ENCODE measurements at regions not wholly inside any gene's neighbourhood (a gene's known extent, or its start where the extent isn't known, plus 50 kb on each side); places are given as distances from the start of the nearest gene placed in this dataset.

- CTCF ChIA-PET, result interaction anchor here (1.4 kb wide), 1 partner anchor 12 kb away, joined by 4 read pairs; no protein-coding TSS in a partner anchor
- H3K27me3 ChIP-seq (ENCODE audit: control insufficient read depth, insufficient read depth, low read length), result no peaks in the 10 kb centered on the region
- no peak overlapping the region for H3K4me3 ChIP-seq (ENCODE audit: low read depth, low read length)
- no peak for DNase-seq (ENCODE audit: low read depth)
- TF ChIP-seq, protein P1, sequence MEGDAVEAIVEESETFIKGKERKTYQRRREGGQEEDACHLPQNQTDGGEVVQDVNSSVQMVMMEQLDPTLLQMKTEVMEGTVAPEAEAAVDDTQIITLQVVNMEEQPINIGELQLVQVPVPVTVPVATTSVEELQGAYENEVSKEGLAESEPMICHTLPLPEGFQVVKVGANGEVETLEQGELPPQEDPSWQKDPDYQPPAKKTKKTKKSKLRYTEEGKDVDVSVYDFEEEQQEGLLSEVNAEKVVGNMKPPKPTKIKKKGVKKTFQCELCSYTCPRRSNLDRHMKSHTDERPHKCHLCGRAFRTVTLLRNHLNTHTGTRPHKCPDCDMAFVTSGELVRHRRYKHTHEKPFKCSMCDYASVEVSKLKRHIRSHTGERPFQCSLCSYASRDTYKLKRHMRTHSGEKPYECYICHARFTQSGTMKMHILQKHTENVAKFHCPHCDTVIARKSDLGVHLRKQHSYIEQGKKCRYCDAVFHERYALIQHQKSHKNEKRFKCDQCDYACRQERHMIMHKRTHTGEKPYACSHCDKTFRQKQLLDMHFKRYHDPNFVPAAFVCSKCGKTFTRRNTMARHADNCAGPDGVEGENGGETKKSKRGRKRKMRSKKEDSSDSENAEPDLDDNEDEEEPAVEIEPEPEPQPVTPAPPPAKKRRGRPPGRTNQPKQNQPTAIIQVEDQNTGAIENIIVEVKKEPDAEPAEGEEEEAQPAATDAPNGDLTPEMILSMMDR (IDR thresholded peaks at IDR 0.05; ENCODE audit: insufficient read depth, low read depth, low read length), result no peak
- POLR2A ChIA-PET, result no interaction called here
- H3K36me3 ChIP-seq (ENCODE audit: control insufficient read depth, insufficient read depth, low read length), result no peaks in the 10 kb centered on the region
Measured at GRCh38 chr13:38024431-38024830, 154.9 kb upstream of the TRPC4 start.

- no peaks in the 10 kb centered on the region for H3K27me3 ChIP-seq (ENCODE audit: control insufficient read depth, insufficient read depth, low read length)
- CTCF ChIA-PET, result no interaction called here
Measured at GRCh38 chr13:38017320-38017719, 147.7 kb upstream of the TRPC4 start.

GRCh38 chr13:38013676-38014075 lies 144.1 kb upstream of the TRPC4 start:
- CTCF ChIA-PET, result no interaction called here
- no peaks in the 10 kb centered on the region for H3K27me3 ChIP-seq (ENCODE audit: control insufficient read depth, insufficient read depth, low read length)
- POLR2A ChIA-PET, result no interaction called here
- no peaks in the 10 kb centered on the region for H3K36me3 ChIP-seq (ENCODE audit: control insufficient read depth, insufficient read depth, low read length)
- no peak for DNase-seq (ENCODE audit: low read depth)
- TF ChIP-seq, protein P1 (IDR thresholded peaks at IDR 0.05; ENCODE audit: insufficient read depth, low read depth, low read length), result no peak
- H3K4me3 ChIP-seq (ENCODE audit: low read depth, low read length), result no peak overlapping the region

More at GRCh38 chr13:38017320-38017719, 147.7 kb upstream of the TRPC4 start:
- no peak overlapping the region for H3K4me3 ChIP-seq (ENCODE audit: low read depth, low read length)
- POLR2A ChIA-PET, result no interaction called here
- TF ChIP-seq, protein P1 (IDR thresholded peaks at IDR 0.05; ENCODE audit: insufficient read depth, low read depth, low read length), result no peak
- no peak for DNase-seq (ENCODE audit: low read depth)
- no peaks in the 10 kb centered on the region for H3K36me3 ChIP-seq (ENCODE audit: control insufficient read depth, insufficient read depth, low read length)

DNA sequence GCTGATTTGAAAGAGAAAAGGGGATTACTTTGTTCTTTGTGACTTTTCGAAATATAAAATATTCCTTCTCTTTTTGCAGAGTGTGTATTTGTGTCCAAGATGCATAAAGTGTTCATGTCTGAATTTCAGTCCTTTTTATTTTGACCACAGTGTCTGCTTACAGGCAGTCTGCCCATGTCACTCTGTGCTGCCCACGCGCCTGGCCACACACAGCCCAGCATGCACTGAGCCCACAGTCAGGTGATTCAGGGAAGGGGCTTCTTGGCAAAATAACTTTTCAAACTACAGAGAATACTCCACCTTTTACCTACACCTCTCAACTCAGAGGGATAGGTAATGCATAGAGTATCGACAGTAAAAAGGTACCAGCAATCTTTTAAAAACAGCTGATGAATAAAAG lies 142.5 kb upstream of the TRPC4 start:
- DNase-seq (ENCODE audit: low read depth), result no peak
- CTCF ChIA-PET, result interaction anchor here (1.4 kb wide), 1 partner anchor 12 kb away, joined by 4 read pairs; no protein-coding TSS in a partner anchor
- TF ChIP-seq, protein P1 (IDR thresholded peaks at IDR 0.05; ENCODE audit: insufficient read depth, low read depth, low read length), result no peak
- Histone ChIP-seq H3K36me3 (ENCODE audit: control insufficient read depth, insufficient read depth, low read length) (no peaks in the 10 kb centered on the region), H3K4me3 (ENCODE audit: low read depth, low read length) (no peak overlapping the region), H3K27me3 (ENCODE audit: control insufficient read depth, insufficient read depth, low read length) (no peaks in the 10 kb centered on the region)
- POLR2A ChIA-PET, result no interaction called here

DNA sequence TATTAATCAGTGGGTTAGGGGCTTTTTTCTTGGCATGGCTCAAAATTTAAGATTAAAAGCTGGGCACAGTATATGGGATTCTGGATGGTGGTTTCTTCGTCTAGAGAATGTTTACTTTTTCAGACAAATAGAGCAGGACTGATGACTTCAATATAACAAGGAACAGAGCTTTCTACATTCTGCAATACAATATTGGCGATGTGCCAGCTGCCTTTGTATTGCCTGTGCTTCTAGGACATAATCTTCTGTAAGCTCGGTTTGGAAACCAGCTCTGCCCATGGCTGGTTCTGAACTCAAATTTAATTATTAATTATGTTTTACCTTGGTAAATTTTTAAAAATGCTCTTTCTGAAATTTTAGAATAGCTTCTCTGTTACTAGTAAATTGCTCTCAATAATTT lies 139.1 kb upstream of the TRPC4 start:
- CTCF ChIA-PET, result no interaction called here

More for the DNA sequence above, 139.1 kb upstream of the TRPC4 start:
- Histone ChIP-seq H3K27me3 (ENCODE audit: control insufficient read depth, insufficient read depth, low read length) (no peaks in the 10 kb centered on the region), H3K4me3 (ENCODE audit: low read depth, low read length) (no peak overlapping the region), H3K36me3 (ENCODE audit: control insufficient read depth, insufficient read depth, low read length) (no peaks in the 10 kb centered on the region)
- TF ChIP-seq, protein P1 (IDR thresholded peaks at IDR 0.05; ENCODE audit: insufficient read depth, low read depth, low read length), result no peak
- POLR2A ChIA-PET, result interaction anchor here (0.5 kb wide), 1 partner anchor 78 kb away, joined by 3 read pairs; no protein-coding TSS in a partner anchor
- DNase-seq (ENCODE audit: low read depth), result no peak

All from BJ (cell line).